ENCODE measurements at regions not wholly inside any gene's neighbourhood (a gene's known extent, or its start where the extent isn't known, plus 50 kb on each side); places are given as distances from the start of the nearest gene placed in this dataset.
"Not testable (repeated sequence)": the region's sequence is repeated elsewhere in the genome, so short reads cannot be mapped to it uniquely, and the experiment has no call there.

- DNase-seq, result no peak
- no peaks in the 10 kb centered on the region for H3K36me3 ChIP-seq
- no peak overlapping the region for H3K27ac ChIP-seq
- no peaks in the 10 kb centered on the region for H3K9me3 ChIP-seq (replicated peaks)
- no peak overlapping the region for H3K4me3 ChIP-seq
- no peaks in the 10 kb centered on the region for H3K27me3 ChIP-seq
- peaks cover 7% of the 10 kb centered on the region for H3K4me1 ChIP-seq
Observed at GRCh38 chrX:125210146-125210545, 109.5 kb upstream of the TEX13C start.

GRCh38 chrX:125219852-125220251, 99.8 kb upstream of the TEX13C start:
- no peaks in the 10 kb centered on the region for H3K9me3 ChIP-seq (replicated peaks)
- H3K36me3 ChIP-seq, result no peaks in the 10 kb centered on the region
- H3K27ac ChIP-seq, result no peak overlapping the region
- H3K27me3 ChIP-seq, result no peaks in the 10 kb centered on the region
- H3K4me1 ChIP-seq, result no peaks in the 10 kb centered on the region
- DNase-seq, result no peak
- H3K4me3 ChIP-seq, result no peak overlapping the region

DNA sequence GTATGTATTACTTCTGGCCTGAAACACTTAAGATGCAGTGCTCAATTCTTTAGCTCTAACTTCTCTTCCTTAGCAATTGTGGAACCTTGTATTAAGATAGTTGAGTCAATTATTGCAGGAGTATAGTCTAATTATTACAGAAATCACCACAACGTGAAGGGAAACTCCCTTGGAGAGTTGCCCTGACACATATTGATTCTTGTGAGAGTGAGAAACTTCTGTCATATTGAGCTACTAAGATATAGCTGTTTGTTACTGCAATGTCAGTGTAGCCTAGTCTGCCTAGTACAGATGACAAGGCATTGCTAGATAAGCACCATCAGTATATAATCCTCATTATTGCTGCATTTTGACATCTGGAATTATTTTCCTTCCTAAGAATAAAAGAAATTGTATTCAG, 82.7 kb upstream of the TEX13C start:
- Histone ChIP-seq H3K9me3 (replicated peaks) (no peaks in the 10 kb centered on the region), H3K4me1 (no peaks in the 10 kb centered on the region), H3K36me3 (no peaks in the 10 kb centered on the region), H3K4me3 (no peak overlapping the region), H3K27me3 (no peaks in the 10 kb centered on the region), H3K27ac (no peak overlapping the region)
- DNase-seq, result no peak

DNA sequence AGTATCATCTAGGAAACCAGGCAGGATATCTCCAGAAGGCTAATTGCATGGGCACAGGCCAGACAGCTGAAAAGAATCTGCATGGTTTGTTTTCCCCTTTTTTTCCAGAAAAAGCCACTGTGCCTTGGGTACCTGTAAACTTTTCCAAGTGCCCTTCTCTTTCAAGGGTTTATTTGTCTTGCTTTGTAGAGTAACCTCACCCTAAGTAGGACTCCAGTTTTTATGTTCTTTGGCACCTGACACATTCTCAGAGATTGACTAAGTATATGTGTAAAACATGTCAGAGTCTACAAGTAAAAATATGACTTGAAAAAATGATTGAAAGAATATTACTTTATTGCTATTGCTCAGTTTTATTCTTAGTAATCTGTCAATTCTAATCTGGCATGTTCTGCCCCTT, 70.7 kb upstream of the TEX13C start:
- Histone ChIP-seq H3K27ac (no peak overlapping the region), H3K36me3 (no peaks in the 10 kb centered on the region), H3K9me3 (replicated peaks) (no peaks in the 10 kb centered on the region), H3K4me1 (no peaks in the 10 kb centered on the region), H3K4me3 (no peak overlapping the region), H3K27me3 (no peaks in the 10 kb centered on the region)
- DNase-seq, result no peak

GRCh38 chrX:125255759-125256158, 63.9 kb upstream of the TEX13C start:
- H3K4me1 ChIP-seq; H3K27ac ChIP-seq; H3K4me3 ChIP-seq; H3K9me3 ChIP-seq (replicated peaks); DNase-seq; H3K27me3 ChIP-seq; H3K36me3 ChIP-seq: not testable (repeated sequence)

- no peaks in the 10 kb centered on the region for H3K27me3 ChIP-seq
- H3K36me3 ChIP-seq, result no peaks in the 10 kb centered on the region
- H3K4me1 ChIP-seq, result no peaks in the 10 kb centered on the region
- no peak for DNase-seq
- no peak overlapping the region for H3K27ac ChIP-seq
- no peak overlapping the region for H3K4me3 ChIP-seq
- H3K9me3 ChIP-seq (replicated peaks), result no peaks in the 10 kb centered on the region
Observed at GRCh38 chrX:125262836-125263235, 56.8 kb upstream of the TEX13C start.

DNA sequence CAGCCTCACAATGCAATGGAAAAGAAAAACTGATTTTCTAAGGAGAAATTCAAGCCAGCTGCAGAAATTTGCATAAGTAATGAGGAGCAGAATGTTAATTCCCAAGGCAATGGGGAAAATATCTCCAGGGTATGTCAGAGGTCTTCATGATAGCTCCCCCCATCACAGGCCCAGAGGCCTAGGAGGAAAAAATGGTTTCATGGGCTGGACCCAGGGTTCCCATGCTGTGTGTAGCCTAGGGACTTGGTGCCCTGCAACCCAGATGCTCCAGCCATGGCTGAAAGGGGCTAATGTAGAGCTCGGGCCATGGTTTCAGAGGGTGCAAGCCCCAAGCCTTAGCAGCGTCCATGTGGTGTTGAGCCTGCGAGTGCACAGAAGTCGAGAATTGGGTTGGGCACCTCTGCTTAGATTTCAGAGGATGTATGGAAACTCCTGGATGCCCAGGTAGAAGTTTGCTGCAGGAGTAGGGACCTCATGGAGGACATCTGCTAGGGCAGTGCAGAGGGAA, 53.5 kb upstream of the TEX13C start:
- Histone ChIP-seq H3K27me3 (no peaks in the 10 kb centered on the region), H3K27ac (no peak overlapping the region), H3K9me3 (replicated peaks) (no peaks in the 10 kb centered on the region), H3K4me1 (no peaks in the 10 kb centered on the region), H3K4me3 (no peak overlapping the region), H3K36me3 (no peaks in the 10 kb centered on the region)
- DNase-seq, result no peak

Measured in SJCRH30 (cell line).